ENCODE measurements at regions not wholly inside any gene's neighbourhood (a gene's known extent, or its start where the extent isn't known, plus 50 kb on each side); places are given as distances from the start of the nearest gene placed in this dataset.

GRCh38 chr2:19300961-19301360 is 57.5 kb downstream of the OSR1 start:
- ChIA-PET POLR2A (no interaction called here), CTCF (no interaction called here)

- ChIA-PET CTCF (no interaction called here), POLR2A (no interaction called here)
These were observed 58.9 kb downstream of the OSR1 start for GRCh38 chr2:19299522-19299921.

GRCh38 chr2:19299032-19299431 is 59.4 kb downstream of the OSR1 start:
- ChIA-PET POLR2A (no interaction called here), CTCF (no interaction called here)

- CTCF ChIA-PET = no interaction called here
- POLR2A ChIA-PET = no interaction called here
These were observed 60.7 kb downstream of the OSR1 start for GRCh38 chr2:19297716-19298115.

- CTCF ChIA-PET = no interaction called here
- POLR2A ChIA-PET = no interaction called here
These were observed 62.4 kb downstream of the OSR1 start for GRCh38 chr2:19295998-19296502.

GRCh38 chr2:19292007-19292406 is 66.4 kb downstream of the OSR1 start:
- CTCF ChIA-PET = no interaction called here

GRCh38 chr2:19288291-19288690 is 70.1 kb downstream of the OSR1 start:
- POLR2A ChIA-PET = no interaction called here

More at GRCh38 chr2:19292007-19292406, 66.4 kb downstream of the OSR1 start:
- POLR2A ChIA-PET = no interaction called here

GRCh38 chr2:19287324-19287723 is 71.1 kb downstream of the OSR1 start:
- ChIA-PET CTCF (no interaction called here), POLR2A (no interaction called here)

More at GRCh38 chr2:19288291-19288690, 70.1 kb downstream of the OSR1 start:
- CTCF ChIA-PET = no interaction called here

- POLR2A ChIA-PET = no interaction called here
- CTCF ChIA-PET = no interaction called here
These were observed 76.1 kb downstream of the OSR1 start for GRCh38 chr2:19282305-19282704.

- POLR2A ChIA-PET = no interaction called here
- CTCF ChIA-PET = no interaction called here
These were observed 84.0 kb downstream of the OSR1 start for GRCh38 chr2:19274439-19274838.

- POLR2A ChIA-PET = no interaction called here
- CTCF ChIA-PET = no interaction called here
These were observed 85.4 kb downstream of the OSR1 start for GRCh38 chr2:19272941-19273470.

GRCh38 chr2:19272039-19272438 is 86.4 kb downstream of the OSR1 start:
- POLR2A ChIA-PET = no interaction called here
- CTCF ChIA-PET = no interaction called here

- POLR2A ChIA-PET = no interaction called here
- CTCF ChIA-PET = no interaction called here
These were observed 93.6 kb downstream of the OSR1 start for GRCh38 chr2:19264852-19265251.

GRCh38 chr2:19262150-19262549 is 96.3 kb downstream of the OSR1 start:
- ChIA-PET POLR2A (no interaction called here), CTCF (no interaction called here)

GRCh38 chr2:19261061-19261460 is 97.4 kb downstream of the OSR1 start:
- POLR2A ChIA-PET = no interaction called here
- CTCF ChIA-PET = no interaction called here

GRCh38 chr2:19256121-19256601 is 102.3 kb downstream of the OSR1 start:
- ChIA-PET POLR2A (no interaction called here), CTCF (no interaction called here)

GRCh38 chr2:19255481-19255880 is 102.9 kb downstream of the OSR1 start:
- CTCF ChIA-PET = no interaction called here
- POLR2A ChIA-PET = no interaction called here

- ChIA-PET CTCF (no interaction called here), POLR2A (no interaction called here)
These were observed 106.9 kb downstream of the OSR1 start for GRCh38 chr2:19251554-19251953.

GRCh38 chr2:19250906-19251305 is 107.5 kb downstream of the OSR1 start:
- CTCF ChIA-PET = no interaction called here

GRCh38 chr2:19247186-19247585 is 111.2 kb downstream of the OSR1 start:
- ChIA-PET CTCF (no interaction called here), POLR2A (no interaction called here)

More at GRCh38 chr2:19250906-19251305, 107.5 kb downstream of the OSR1 start:
- POLR2A ChIA-PET = no interaction called here

GRCh38 chr2:19246496-19246895 is 111.9 kb downstream of the OSR1 start:
- CTCF ChIA-PET = no interaction called here
- POLR2A ChIA-PET = no interaction called here

GRCh38 chr2:19244460-19245363 is 113.7 kb downstream of the OSR1 start:
- CTCF ChIA-PET = no interaction called here
- POLR2A ChIA-PET = no interaction called here
